Heart left ventricle (tissue), 16 donors: ENCODE measurements at regions not wholly inside any gene's neighbourhood (a gene's known extent, or its start where the extent isn't known, plus 50 kb on each side); places are given as distances from the start of the nearest gene placed in this dataset.

Experiments
- ATAC-seq, 4 donors: fragments of 200-7000 bp; cut with Tn5 transposase; one replicate each; pipeline ENCODE4 v1.9.1; 2020 to 2022; ENCODE audit warnings: moderate library complexity in 4 of 4, mild to moderate bottlenecking in 3 of 4, moderate number of reproducible peaks in 1 of 4
- DNase-seq, 5 donors: peaks; one replicate each; pipeline ENCODE4 v3.0.0-alpha.2; 2020
- H3K27ac ChIP-seq, 12 donors: fragments of 200-600 bp; sonication (generic) in 4 of 12; one replicate each; pipeline versions ENCODE4 v1.5.0 to v1.8.0; 2016 to 2022; ENCODE audit warnings: mild to moderate bottlenecking in 2 of 12
- H3K27me3 ChIP-seq, 9 donors: fragments of 200-600 bp; sonication (generic) in 2 of 9; one replicate each; pipeline versions ENCODE4 v1.5.1 to v1.8.0; 2016 to 2022; ENCODE audit warnings: mild to moderate bottlenecking in 3 of 9
- H3K36me3 ChIP-seq, 9 donors: fragments of 200-600 bp; sonication (generic) in 2 of 9; one replicate each; pipeline versions ENCODE4 v1.5.0 to v1.8.0; 2018 to 2022; ENCODE audit warnings: mild to moderate bottlenecking in 2 of 9
- H3K4me1 ChIP-seq, 12 donors: fragments of 200-600 bp; sonication (generic) in 4 of 12; one replicate each; pipeline versions ENCODE4 v1.5.0 to v1.8.0; 2016 to 2022; ENCODE audit warnings: mild to moderate bottlenecking in 3 of 12
- H3K4me3 ChIP-seq, 12 donors: fragments of 200-600 bp; sonication (generic) in 4 of 12; one replicate each; pipeline versions ENCODE4 v1.5.0 to v1.8.0; 2017 to 2022; ENCODE audit warnings: mild to moderate bottlenecking in 9 of 12, moderate library complexity in 4 of 12
- H3K9me3 ChIP-seq, 12 donors: fragments of 200-600 bp; sonication (generic) in 4 of 12; one replicate each; pipeline versions ENCODE4 v1.5.0 to v1.8.0; 2016 to 2022; ENCODE audit warnings: mild to moderate bottlenecking in 1 of 12
- CTCF ChIP-seq, 12 donors: fragments of 200-600 bp; sonication (generic) in 4 of 12; IDR thresholded peaks; one replicate each; pipeline versions ENCODE4 v1.5.0 to v1.8.0; 2018 to 2022; ENCODE audit warnings: antibody characterized with exemption in 12 of 12, mild to moderate bottlenecking in 5 of 12
- POLR2A ChIP-seq, 2 donors: fragments of 450-650 bp; IDR thresholded peaks; one replicate each; pipeline ENCODE4 v1.6.1; 2017; ENCODE audit warnings: antibody characterized with exemption in 2 of 2, mild to moderate bottlenecking in 2 of 2, moderate library complexity in 2 of 2
- WGBS, 4 donors: extraction: QIAGEN DNeasy Blood & Tissue Kit in 2 of 4; methylation state at CpG; one replicate each; pipeline versions ENCODE4 v1.1.5 to v1.1.7; 2013 to 2018; 5-methylcytosine and 5-hydroxymethylcytosine counted together
- intact Hi-C, 10 donors: fragments of 100-400 bp; cut with DNase I; formaldehyde crosslinking; loops; one replicate each; pipeline versions ENCODE4 v1.11.1 to v1.14.2; 2022
- donor health status: ischemic (EF 13 %, LVEDD 7.1; RV severe dilation, severe dysfunction).
- donor health status: healthy with polysubstance abuse.
- donor health status: DM: no; HTN: yes; CAD: no.
- donor health status: DM: no; HTN: no; CAD: no.
- donor health status: ischemic (EF 25% LVEDD 6.9; RV normal size, moderate dysfunction).
- donor health status: ischemic (EF 25% LVEDD 5.7; RV mildly dilated, moderate dysfunction).
- donor health status: healthy.
- donor health status: DM: yes; HTN: yes; CAD: no.
- donor health status: ischemic (EF 35%, LVEDD 5.7; RV mildly dilated, moderate dysfunction).
- donor health status: nonischemic (EF 11% LVEDD 7.7; RV severe dilation, severe dysfunction).
- donor health status: DM: yes; HTN: yes; CAD: no.
- donor health status: PGD.
- donor health status: ischemic (EF 29% LVEDD 5.4; RV normal size, mild dysfunction).
- donor health status: nonischemic (EF 23%, LVEDD 6.1; RV moderate dilation, normal function).

GRCh38 chr2:57570961-57571360, 475.6 kb upstream of the VRK2 start:
- WGBS, 4 donors, result 86 to 91% (median 89%) methylated on average over 2 of the region's 2 CpGs
- Histone ChIP-seq H3K36me3 (no peaks in the 10 kb centered on the region), H3K27me3 (no peaks in the 10 kb centered on the region), H3K4me1 (no peaks in the 10 kb centered on the region), H3K4me3 (no peak overlapping the region), H3K27ac (no peak overlapping the region), H3K9me3 (no peaks in the 10 kb centered on the region)
- no peak for DNase-seq
- TF ChIP-seq CTCF (IDR thresholded peaks at IDR 0.05), result no peak
- intact Hi-C loops, result no loop called here
- ATAC-seq, result no peak

GRCh38 chr2:57575700-57576268, 470.8 kb upstream of the VRK2 start:
- DNase-seq (no peak), ATAC-seq (no peak)
- no peak for TF ChIP-seq POLR2A (IDR thresholded peaks at IDR 0.05)
- no peak for TF ChIP-seq CTCF (IDR thresholded peaks at IDR 0.05)
- no peak overlapping the region for H3K4me3 ChIP-seq
- WGBS, 4 donors, result 71 to 75% (median 72%) methylated on average over 5 of the region's 5 CpGs
- no peaks in the 10 kb centered on the region for H3K9me3 ChIP-seq
- H3K4me1 ChIP-seq, result no peaks in the 10 kb centered on the region
- intact Hi-C loops, result no loop called here
- H3K27ac ChIP-seq, result no peak overlapping the region
- no peaks in the 10 kb centered on the region for H3K27me3 ChIP-seq
- H3K36me3 ChIP-seq, result no peaks in the 10 kb centered on the region

DNA sequence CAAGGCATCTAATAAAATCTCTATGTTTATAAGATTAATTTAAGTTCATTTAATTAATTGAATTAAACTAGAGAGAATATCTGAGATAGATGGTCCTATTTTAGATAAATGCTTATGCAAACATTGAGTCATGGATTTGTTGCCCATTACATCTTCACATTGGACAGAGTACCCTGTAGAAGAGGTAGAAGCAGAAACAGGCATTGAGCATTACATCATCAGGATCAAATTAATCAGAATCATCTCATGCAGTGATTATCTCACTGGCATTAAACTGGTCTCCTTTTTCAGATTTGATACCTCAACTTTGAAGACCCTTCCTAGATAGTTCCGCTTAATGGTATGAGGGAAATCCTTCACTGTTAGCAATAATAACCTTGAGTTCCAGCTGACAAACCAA, 469.6 kb upstream of the VRK2 start:
- TF ChIP-seq POLR2A (IDR thresholded peaks at IDR 0.05) (no peak), CTCF (IDR thresholded peaks at IDR 0.05) (no peak)
- Histone ChIP-seq H3K4me3 (no peak overlapping the region), H3K27ac (no peak overlapping the region), H3K9me3 (no peaks in the 10 kb centered on the region), H3K4me1 (no peaks in the 10 kb centered on the region), H3K27me3 (no peaks in the 10 kb centered on the region), H3K36me3 (no peaks in the 10 kb centered on the region)
- WGBS, 4 donors, result 89 to 100% (median 97%) methylated on average over 1 of the region's 1 CpG
- intact Hi-C loops, result no loop called here
- no peak for DNase-seq
- no peak for ATAC-seq

DNA sequence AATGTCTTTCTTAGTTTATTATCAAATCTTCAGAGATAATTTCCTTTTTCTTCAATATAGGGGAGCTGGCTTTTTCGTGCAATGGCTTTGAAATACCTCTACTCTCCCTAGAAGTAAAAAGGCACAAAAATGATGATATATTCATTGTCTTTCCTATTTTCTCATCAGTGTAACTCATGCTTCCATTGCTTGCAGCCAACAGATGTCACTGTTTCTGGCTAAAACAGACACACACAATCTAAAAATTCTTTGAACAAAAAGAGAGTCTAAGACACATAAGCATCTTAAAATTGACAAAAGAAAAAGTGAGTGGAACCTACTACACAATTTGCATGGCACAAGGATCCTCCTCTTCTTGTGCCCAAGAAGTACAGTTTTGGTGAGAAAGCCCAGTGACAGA, 448.7 kb upstream of the VRK2 start:
- WGBS, 4 donors, result 64 to 85% (median 82%) methylated on average over 1 of the region's 1 CpG
- peaks cover 0 to 10% (median 0%) of the 10 kb centered on the region in 12 donors for H3K4me1 ChIP-seq
- no peak for DNase-seq

GRCh38 chr2:57598551-57598950, 448.1 kb upstream of the VRK2 start:
- 22 to 32% (median 24%) methylated on average over 4 of the region's 4 CpGs for WGBS, 4 donors
- no peaks in the 10 kb centered on the region for H3K27me3 ChIP-seq
- no peaks in the 10 kb centered on the region for H3K36me3 ChIP-seq
- DNase-seq (no peak), ATAC-seq (no peak)
- no peak overlapping the region for H3K27ac ChIP-seq
- peaks cover 0 to 10% (median 0%) of the 10 kb centered on the region in 12 donors for H3K4me1 ChIP-seq
- H3K4me3 ChIP-seq, result no peak overlapping the region
- intact Hi-C loops, result no loop called here
- peaks cover 0 to 8% (median 0%) of the 10 kb centered on the region in 12 donors for H3K9me3 ChIP-seq
- no peak for TF ChIP-seq POLR2A (IDR thresholded peaks at IDR 0.05)
- no peak for TF ChIP-seq CTCF (IDR thresholded peaks at IDR 0.05)

More for the DNA sequence above, 448.7 kb upstream of the VRK2 start:
- H3K4me3 ChIP-seq, result no peak overlapping the region
- TF ChIP-seq POLR2A (IDR thresholded peaks at IDR 0.05), result no peak
- peaks cover 0 to 8% (median 0%) of the 10 kb centered on the region in 12 donors for H3K9me3 ChIP-seq
- ATAC-seq, result no peak
- H3K36me3 ChIP-seq, result no peaks in the 10 kb centered on the region
- no peak overlapping the region for H3K27ac ChIP-seq
- no peaks in the 10 kb centered on the region for H3K27me3 ChIP-seq
- intact Hi-C loops, result no loop called here
